ENCODE measurements at regions not wholly inside any gene's neighbourhood (a gene's known extent, or its start where the extent isn't known, plus 50 kb on each side); places are given as distances from the start of the nearest gene placed in this dataset.

GRCh38 chr15:31264559-31265089, 62.0 kb upstream of the KLF13 start:
- DNase-seq: no peak

- DNase-seq: peak; percentile 28
Observed at GRCh38 chr15:31265090-31265870, 61.4 kb upstream of the KLF13 start.

GRCh38 chr15:31265871-31266711, 60.5 kb upstream of the KLF13 start:
- DNase-seq: peak; percentile 87

- DNase-seq: no peak
Observed at GRCh38 chr15:31266712-31267111, 59.9 kb upstream of the KLF13 start.

- peak; percentile 13 for DNase-seq
Observed at GRCh38 chr15:31267161-31268107, 59.2 kb upstream of the KLF13 start.

- no peak for DNase-seq
Observed at GRCh38 chr15:31268108-31268501, 58.5 kb upstream of the KLF13 start.

GRCh38 chr15:31268911-31269784, 57.5 kb upstream of the KLF13 start:
- DNase-seq: peak; percentile 3

- DNase-seq: peak; percentile 3
Observed at GRCh38 chr15:31269816-31270575, 56.6 kb upstream of the KLF13 start.

- DNase-seq: peak; percentile 3
Observed at GRCh38 chr15:31270767-31271166, 55.9 kb upstream of the KLF13 start.

GRCh38 chr15:31271224-31271635, 55.4 kb upstream of the KLF13 start:
- DNase-seq: peak; percentile 5

GRCh38 chr15:31271711-31272557, 54.7 kb upstream of the KLF13 start:
- DNase-seq: no peak

- DNase-seq: no peak
Observed at GRCh38 chr15:31272558-31273257, 53.9 kb upstream of the KLF13 start.

- no peak for DNase-seq
Observed at GRCh38 chr15:31273258-31273941, 53.2 kb upstream of the KLF13 start.

- DNase-seq: peak; percentile 2
Observed at GRCh38 chr15:31274496-31275330, 51.9 kb upstream of the KLF13 start.

- no peak for DNase-seq
Observed at GRCh38 chr15:31275331-31276262, 51.0 kb upstream of the KLF13 start.

- DNase-seq: peak; percentile 1
Observed at GRCh38 chr15:31276596-31277298, 49.9 kb upstream of the KLF13 start.
